Esophagus squamous epithelium (tissue), 4 donors: ENCODE measurements at regions not wholly inside any gene's neighbourhood (a gene's known extent, or its start where the extent isn't known, plus 50 kb on each side); places are given as distances from the start of the nearest gene placed in this dataset.
"Not testable (repeated sequence)": the region's sequence is repeated elsewhere in the genome, so short reads cannot be mapped to it uniquely, and the experiment has no call there.

Source experiments
- POLR2A ChIP-seq, 4 donors: fragments of 450-650 bp; IDR thresholded peaks; one replicate each; pipeline ENCODE4 v1.6.1; 2017; ENCODE audit warnings: antibody characterized with exemption in 4 of 4, mild to moderate bottlenecking in 4 of 4, moderate library complexity in 3 of 4
- TF ChIP-seq, protein P1 (sequence below), 6 experiments: fragments of 450-650 bp in 4 of 6; fragments of 200-600 bp in 2 of 6; sonication (generic) in 2 of 6; IDR thresholded peaks; one replicate each; pipeline ENCODE4 v1.5.1; 2016 to 2019; ENCODE audit warnings: antibody characterized with exemption in 6 of 6, mild to moderate bottlenecking in 4 of 6, moderate library complexity in 4 of 6

- TF ChIP-seq, protein P1, sequence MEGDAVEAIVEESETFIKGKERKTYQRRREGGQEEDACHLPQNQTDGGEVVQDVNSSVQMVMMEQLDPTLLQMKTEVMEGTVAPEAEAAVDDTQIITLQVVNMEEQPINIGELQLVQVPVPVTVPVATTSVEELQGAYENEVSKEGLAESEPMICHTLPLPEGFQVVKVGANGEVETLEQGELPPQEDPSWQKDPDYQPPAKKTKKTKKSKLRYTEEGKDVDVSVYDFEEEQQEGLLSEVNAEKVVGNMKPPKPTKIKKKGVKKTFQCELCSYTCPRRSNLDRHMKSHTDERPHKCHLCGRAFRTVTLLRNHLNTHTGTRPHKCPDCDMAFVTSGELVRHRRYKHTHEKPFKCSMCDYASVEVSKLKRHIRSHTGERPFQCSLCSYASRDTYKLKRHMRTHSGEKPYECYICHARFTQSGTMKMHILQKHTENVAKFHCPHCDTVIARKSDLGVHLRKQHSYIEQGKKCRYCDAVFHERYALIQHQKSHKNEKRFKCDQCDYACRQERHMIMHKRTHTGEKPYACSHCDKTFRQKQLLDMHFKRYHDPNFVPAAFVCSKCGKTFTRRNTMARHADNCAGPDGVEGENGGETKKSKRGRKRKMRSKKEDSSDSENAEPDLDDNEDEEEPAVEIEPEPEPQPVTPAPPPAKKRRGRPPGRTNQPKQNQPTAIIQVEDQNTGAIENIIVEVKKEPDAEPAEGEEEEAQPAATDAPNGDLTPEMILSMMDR (IDR thresholded peaks at IDR 0.05), result not testable (repeated sequence)
- TF ChIP-seq POLR2A (IDR thresholded peaks at IDR 0.05), result not testable (repeated sequence)
These were observed 389.7 kb downstream of the SRGAP2C start for GRCh38 chr1:121574505-121574899.
